Right atrium auricular region (tissue), 2 donors: ENCODE measurements at regions not wholly inside any gene's neighbourhood (a gene's known extent, or its start where the extent isn't known, plus 50 kb on each side); places are given as distances from the start of the nearest gene placed in this dataset.

Experiments
- DNase-seq: peaks from one replicate; pipeline ENCODE4 v3.0.0-alpha.2; 2019; ENCODE audit warnings: low spot score
- H3K27ac ChIP-seq, 2 donors: fragments of 200-600 bp; sonication (generic); 1 replicate in 1 of 2; 2 replicates in 1 of 2; pipeline ENCODE4 v1.5.1; 2016 to 2019
- H3K27me3 ChIP-seq, 2 donors: fragments of 200-600 bp; sonication (generic); one replicate each; pipeline versions ENCODE4 v1.5.1 to v1.6.0; 2017 to 2019
- H3K36me3 ChIP-seq: fragments of 200-600 bp; sonication (generic); one replicate; pipeline ENCODE4 v1.5.1; 2016
- H3K4me1 ChIP-seq, 2 donors: fragments of 200-600 bp; sonication (generic); one replicate each; pipeline versions ENCODE4 v1.5.1 to v1.6.0; 2017 to 2019
- H3K4me3 ChIP-seq, 2 donors: fragments of 200-600 bp; sonication (generic); 1 replicate in 1 of 2; 2 replicates in 1 of 2; pipeline ENCODE4 v1.5.1; 2017 to 2019; ENCODE audit warnings: mild to moderate bottlenecking in 1 of 2, moderate library complexity in 1 of 2
- H3K9me3 ChIP-seq, 2 donors: fragments of 200-600 bp; sonication (generic); one replicate each; pipeline ENCODE4 v1.5.1; 2019
- TF ChIP-seq, protein P1 (sequence below), 2 donors: fragments of 200-600 bp; sonication (generic); IDR thresholded peaks; one replicate each; pipeline ENCODE4 v1.5.1; 2019; ENCODE audit warnings: antibody characterized with exemption in 2 of 2

DNA sequence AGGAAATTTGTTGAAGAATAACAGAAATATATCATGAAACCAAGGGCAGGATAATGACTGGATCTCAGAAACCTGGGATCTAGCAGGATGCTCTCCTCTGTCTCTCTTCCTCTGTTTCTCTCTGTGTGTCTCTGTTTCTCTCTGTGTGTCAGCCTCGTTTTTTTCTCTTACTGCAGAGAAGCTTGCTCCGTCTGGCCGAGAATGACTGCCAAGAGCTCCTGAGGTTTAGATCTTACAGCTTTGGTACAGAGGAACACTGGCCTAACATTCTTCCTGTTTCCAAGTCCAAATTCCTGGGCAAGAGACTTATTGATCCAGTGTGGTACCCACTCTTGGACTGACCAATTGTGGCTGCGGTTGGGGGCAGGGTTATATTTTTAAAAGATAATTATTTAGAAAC lies 564.0 kb downstream of the XPNPEP1 start:
- H3K27me3 ChIP-seq, result no peaks in the 10 kb centered on the region
- H3K9me3 ChIP-seq, result no peaks in the 10 kb centered on the region
- no peaks in the 10 kb centered on the region for H3K36me3 ChIP-seq
- DNase-seq, result no peak
- H3K27ac ChIP-seq, result no peak overlapping the region
- no peak overlapping the region for H3K4me3 ChIP-seq
- TF ChIP-seq, protein P1, sequence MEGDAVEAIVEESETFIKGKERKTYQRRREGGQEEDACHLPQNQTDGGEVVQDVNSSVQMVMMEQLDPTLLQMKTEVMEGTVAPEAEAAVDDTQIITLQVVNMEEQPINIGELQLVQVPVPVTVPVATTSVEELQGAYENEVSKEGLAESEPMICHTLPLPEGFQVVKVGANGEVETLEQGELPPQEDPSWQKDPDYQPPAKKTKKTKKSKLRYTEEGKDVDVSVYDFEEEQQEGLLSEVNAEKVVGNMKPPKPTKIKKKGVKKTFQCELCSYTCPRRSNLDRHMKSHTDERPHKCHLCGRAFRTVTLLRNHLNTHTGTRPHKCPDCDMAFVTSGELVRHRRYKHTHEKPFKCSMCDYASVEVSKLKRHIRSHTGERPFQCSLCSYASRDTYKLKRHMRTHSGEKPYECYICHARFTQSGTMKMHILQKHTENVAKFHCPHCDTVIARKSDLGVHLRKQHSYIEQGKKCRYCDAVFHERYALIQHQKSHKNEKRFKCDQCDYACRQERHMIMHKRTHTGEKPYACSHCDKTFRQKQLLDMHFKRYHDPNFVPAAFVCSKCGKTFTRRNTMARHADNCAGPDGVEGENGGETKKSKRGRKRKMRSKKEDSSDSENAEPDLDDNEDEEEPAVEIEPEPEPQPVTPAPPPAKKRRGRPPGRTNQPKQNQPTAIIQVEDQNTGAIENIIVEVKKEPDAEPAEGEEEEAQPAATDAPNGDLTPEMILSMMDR (IDR thresholded peaks at IDR 0.05), result no peak
- no peaks in the 10 kb centered on the region for H3K4me1 ChIP-seq

DNA sequence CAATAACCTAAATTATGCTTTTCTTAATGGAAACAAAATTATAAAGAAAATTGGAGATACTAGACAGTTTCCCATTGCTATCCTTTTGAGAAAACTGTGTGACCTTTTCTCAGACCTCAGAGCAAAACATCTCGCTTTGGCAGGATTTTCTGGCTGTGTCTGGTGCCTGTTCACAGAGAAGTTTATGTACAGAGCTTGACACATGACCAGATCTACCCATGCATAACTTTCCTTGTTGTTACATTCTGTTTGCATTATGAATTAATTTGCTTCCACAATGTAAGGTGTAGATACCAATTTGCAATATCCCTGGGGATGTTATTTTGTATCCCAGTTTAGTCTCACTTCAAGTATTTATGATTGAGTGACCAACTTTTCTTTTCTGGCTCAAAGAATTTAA lies 565.0 kb downstream of the XPNPEP1 start:
- no peak overlapping the region for H3K4me3 ChIP-seq

DNA sequence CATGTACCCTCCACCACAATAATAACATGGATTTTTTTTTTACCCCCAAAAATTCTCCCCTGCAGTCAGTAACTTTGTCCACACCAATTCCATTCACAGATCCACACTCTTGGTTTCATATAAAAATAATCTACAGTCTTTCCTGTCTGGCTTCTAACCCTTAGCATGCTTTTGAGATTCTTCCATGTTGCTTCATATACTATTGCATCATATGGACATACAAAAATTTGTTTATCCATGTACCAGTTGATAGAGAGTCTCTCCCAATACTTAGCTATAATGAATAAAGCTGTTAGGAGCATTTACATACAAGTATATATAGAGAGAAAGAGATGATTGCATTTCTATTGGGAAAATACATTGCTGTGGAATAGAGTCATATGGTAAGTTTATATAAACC lies 575.0 kb downstream of the XPNPEP1 start:
- Histone ChIP-seq H3K9me3 (peaks cover 0 to 12% of the 10 kb centered on the region in 2 donors), H3K4me3 (no peak overlapping the region), H3K4me1 (no peaks in the 10 kb centered on the region), H3K36me3 (no peaks in the 10 kb centered on the region), H3K27ac (no peak overlapping the region), H3K27me3 (no peaks in the 10 kb centered on the region)
- TF ChIP-seq, protein P1 (IDR thresholded peaks at IDR 0.05), result no peak
- DNase-seq, result no peak

More for the DNA sequence above, 565.0 kb downstream of the XPNPEP1 start:
- Histone ChIP-seq H3K9me3 (no peaks in the 10 kb centered on the region), H3K27ac (no peak overlapping the region), H3K36me3 (no peaks in the 10 kb centered on the region), H3K4me1 (no peaks in the 10 kb centered on the region), H3K27me3 (no peaks in the 10 kb centered on the region)
- TF ChIP-seq, protein P1 (IDR thresholded peaks at IDR 0.05), result no peak
- DNase-seq, result no peak

DNA sequence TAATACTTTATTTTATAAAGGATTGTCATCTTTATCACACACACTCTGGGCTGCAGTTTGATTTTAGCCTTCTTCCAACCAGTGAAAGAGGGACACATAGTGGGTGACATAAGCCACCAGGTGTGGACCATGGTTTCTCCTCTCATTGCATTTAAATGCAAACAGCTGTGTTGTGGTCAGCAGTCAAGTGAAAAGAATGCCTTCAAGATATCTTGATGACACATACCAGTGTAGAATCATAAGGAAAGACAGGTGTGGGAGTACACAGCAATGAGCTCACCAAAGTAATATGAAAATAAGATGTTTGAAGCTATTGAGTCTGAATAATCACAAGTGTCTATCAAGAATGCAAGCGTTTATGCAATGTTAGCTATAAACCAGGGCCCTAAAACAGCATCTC lies 580.0 kb downstream of the XPNPEP1 start:
- no peaks in the 10 kb centered on the region for H3K4me1 ChIP-seq
- DNase-seq, result no peak
- H3K4me3 ChIP-seq, result no peak overlapping the region
- no peaks in the 10 kb centered on the region for H3K27me3 ChIP-seq
- no peaks in the 10 kb centered on the region for H3K9me3 ChIP-seq
- TF ChIP-seq, protein P1 (IDR thresholded peaks at IDR 0.05), result no peak
- no peaks in the 10 kb centered on the region for H3K36me3 ChIP-seq
- no peak overlapping the region for H3K27ac ChIP-seq

DNA sequence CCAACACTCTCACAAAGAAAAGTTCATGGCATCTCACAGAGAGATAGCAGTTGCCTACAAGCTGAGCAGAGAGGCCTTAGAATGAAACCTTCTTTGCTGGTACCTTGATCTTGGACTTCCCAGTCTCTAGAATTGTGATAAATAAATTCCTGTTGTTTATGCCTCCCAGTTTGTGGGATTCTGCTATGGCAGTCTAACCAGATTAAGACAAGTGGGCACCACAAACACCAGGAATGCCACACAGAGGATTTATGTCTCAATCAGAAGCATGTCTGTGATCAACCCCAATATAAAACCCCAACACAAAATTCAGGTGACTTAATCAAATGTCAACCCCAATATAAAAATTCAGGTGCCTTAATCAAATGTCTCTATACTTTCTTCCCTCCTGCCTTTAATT lies 581.3 kb downstream of the XPNPEP1 start:
- no peaks in the 10 kb centered on the region for H3K36me3 ChIP-seq
- H3K4me3 ChIP-seq, result no peak overlapping the region
- no peak for DNase-seq
- no peaks in the 10 kb centered on the region for H3K9me3 ChIP-seq
- no peaks in the 10 kb centered on the region for H3K4me1 ChIP-seq
- H3K27ac ChIP-seq, result no peak overlapping the region
- no peaks in the 10 kb centered on the region for H3K27me3 ChIP-seq
- TF ChIP-seq, protein P1 (IDR thresholded peaks at IDR 0.05), result no peak

DNA sequence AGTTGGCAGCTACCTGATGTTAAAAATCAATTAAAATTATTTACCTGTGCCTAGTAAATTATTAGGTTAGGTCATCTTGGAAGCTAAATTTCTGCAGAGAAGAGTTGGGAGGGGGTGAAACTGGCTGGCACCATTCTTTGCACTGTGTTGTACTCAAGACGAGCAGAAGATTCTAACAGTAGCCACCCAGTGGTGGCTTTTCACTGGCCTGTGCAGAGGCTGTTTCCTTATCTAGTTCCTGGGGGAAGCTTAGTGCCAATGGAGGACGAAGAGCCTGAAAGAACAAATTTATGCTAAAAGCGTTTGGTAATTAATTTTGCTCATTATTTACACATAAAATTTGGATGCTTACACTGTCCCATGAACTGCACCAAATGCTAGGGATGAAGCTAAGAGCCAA lies 595.3 kb downstream of the XPNPEP1 start:
- TF ChIP-seq, protein P1 (IDR thresholded peaks at IDR 0.05), result no peak
- DNase-seq, result no peak
- Histone ChIP-seq H3K9me3 (no peaks in the 10 kb centered on the region), H3K27ac (no peak overlapping the region), H3K36me3 (no peaks in the 10 kb centered on the region), H3K4me1 (no peaks in the 10 kb centered on the region), H3K4me3 (no peak overlapping the region), H3K27me3 (no peaks in the 10 kb centered on the region)
